ENCODE measurements at regions not wholly inside any gene's neighbourhood (a gene's known extent, or its start where the extent isn't known, plus 50 kb on each side); places are given as distances from the start of the nearest gene placed in this dataset.

DNA sequence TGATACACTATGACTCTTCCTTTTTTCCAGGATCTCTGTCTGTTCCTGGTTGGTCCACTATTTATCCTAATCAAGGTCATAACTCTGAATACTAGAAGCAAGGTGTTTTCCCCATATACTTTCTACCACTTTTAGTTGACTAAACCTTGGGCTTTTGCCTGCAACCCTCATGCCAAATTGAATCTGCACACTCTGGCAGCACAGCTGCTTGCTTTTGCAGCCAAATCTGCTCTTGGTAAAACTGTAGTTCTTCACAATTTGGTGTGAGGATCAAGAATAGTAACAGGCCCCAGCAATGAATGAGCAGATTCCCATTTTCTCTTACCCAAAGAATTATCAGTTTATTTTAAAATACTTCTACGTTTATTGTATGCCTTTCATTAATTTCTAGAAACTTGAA is 586.5 kb upstream of the CNTN5 start:
- TF ChIP-seq CTCF (IDR thresholded peaks at IDR 0.05) (no peak), POLR2A (IDR thresholded peaks at IDR 0.05) (no peak)

Measured in esophagus squamous epithelium (tissue), 4 donors.